ENCODE measurements at regions not wholly inside any gene's neighbourhood (a gene's known extent, or its start where the extent isn't known, plus 50 kb on each side); places are given as distances from the start of the nearest gene placed in this dataset.
"Not testable (repeated sequence)": the region's sequence is repeated elsewhere in the genome, so short reads cannot be mapped to it uniquely, and the experiment has no call there.

- TF ChIP-seq, protein P1, sequence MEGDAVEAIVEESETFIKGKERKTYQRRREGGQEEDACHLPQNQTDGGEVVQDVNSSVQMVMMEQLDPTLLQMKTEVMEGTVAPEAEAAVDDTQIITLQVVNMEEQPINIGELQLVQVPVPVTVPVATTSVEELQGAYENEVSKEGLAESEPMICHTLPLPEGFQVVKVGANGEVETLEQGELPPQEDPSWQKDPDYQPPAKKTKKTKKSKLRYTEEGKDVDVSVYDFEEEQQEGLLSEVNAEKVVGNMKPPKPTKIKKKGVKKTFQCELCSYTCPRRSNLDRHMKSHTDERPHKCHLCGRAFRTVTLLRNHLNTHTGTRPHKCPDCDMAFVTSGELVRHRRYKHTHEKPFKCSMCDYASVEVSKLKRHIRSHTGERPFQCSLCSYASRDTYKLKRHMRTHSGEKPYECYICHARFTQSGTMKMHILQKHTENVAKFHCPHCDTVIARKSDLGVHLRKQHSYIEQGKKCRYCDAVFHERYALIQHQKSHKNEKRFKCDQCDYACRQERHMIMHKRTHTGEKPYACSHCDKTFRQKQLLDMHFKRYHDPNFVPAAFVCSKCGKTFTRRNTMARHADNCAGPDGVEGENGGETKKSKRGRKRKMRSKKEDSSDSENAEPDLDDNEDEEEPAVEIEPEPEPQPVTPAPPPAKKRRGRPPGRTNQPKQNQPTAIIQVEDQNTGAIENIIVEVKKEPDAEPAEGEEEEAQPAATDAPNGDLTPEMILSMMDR (IDR thresholded peaks at IDR 0.05), result no peak
- H3K36me3 ChIP-seq (ENCODE audit: control insufficient read depth, insufficient read depth, low read length), result no peaks in the 10 kb centered on the region
- H3K79me2 ChIP-seq, result no peaks in the 10 kb centered on the region
- H2AFZ ChIP-seq, result no peak overlapping the region
- H3K9ac ChIP-seq, result no peak overlapping the region
- no peaks in the 10 kb centered on the region for H3K9me3 ChIP-seq (ENCODE audit: control insufficient read depth, low read length)
- no peak overlapping the region for H3K4me3 ChIP-seq (ENCODE audit: low read depth, low read length)
- no peak overlapping the region for H3K4me2 ChIP-seq (ENCODE audit: low read length)
- no peaks in the 10 kb centered on the region for H3K27me3 ChIP-seq (ENCODE audit: control insufficient read depth, insufficient read depth, low read length)
- H3K27ac ChIP-seq, result no peak overlapping the region
- no peaks in the 10 kb centered on the region for H3K4me1 ChIP-seq
Measured at GRCh38 chr4:138627096-138627495, 384.9 kb upstream of the SLC7A11 start.

GRCh38 chr4:138622362-138622761 is 380.2 kb upstream of the SLC7A11 start:
- H3K4me2 ChIP-seq (ENCODE audit: low read length); H2AFZ ChIP-seq; H3K27me3 ChIP-seq (ENCODE audit: control insufficient read depth, insufficient read depth, low read length); H3K4me1 ChIP-seq; H3K4me3 ChIP-seq (ENCODE audit: low read depth, low read length); H3K36me3 ChIP-seq (ENCODE audit: control insufficient read depth, insufficient read depth, low read length); H3K79me2 ChIP-seq; H3K9me3 ChIP-seq (ENCODE audit: control insufficient read depth, low read length); H3K27ac ChIP-seq; H3K9ac ChIP-seq: not testable (repeated sequence)

DNA sequence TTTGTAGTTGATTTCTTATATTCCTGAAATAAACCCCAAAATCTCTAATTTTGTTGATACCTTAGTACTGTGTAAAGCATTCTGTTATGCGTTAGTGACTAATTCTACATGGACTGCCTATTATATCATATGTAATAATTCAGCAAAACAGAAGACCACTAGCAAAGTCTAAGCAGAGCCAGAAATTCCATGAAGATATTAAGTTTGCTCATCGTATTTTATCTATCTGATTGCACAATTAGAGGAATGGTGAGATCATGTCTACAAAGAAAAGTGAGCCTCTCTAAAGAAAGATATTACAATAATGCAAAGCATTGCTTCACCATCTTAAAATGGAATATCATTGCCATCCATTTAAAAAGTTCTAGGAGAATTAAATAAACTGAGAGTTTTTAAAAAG is 374.6 kb upstream of the SLC7A11 start:
- H3K4me1 ChIP-seq, result no peaks in the 10 kb centered on the region
- H3K27me3 ChIP-seq (ENCODE audit: control insufficient read depth, insufficient read depth, low read length), result no peaks in the 10 kb centered on the region
- H3K9ac ChIP-seq, result no peak overlapping the region
- no peak overlapping the region for H3K4me3 ChIP-seq (ENCODE audit: low read depth, low read length)
- H3K79me2 ChIP-seq, result no peaks in the 10 kb centered on the region
- no peak overlapping the region for H3K4me2 ChIP-seq (ENCODE audit: low read length)
- H3K27ac ChIP-seq, result no peak overlapping the region
- no peaks in the 10 kb centered on the region for H3K36me3 ChIP-seq (ENCODE audit: control insufficient read depth, insufficient read depth, low read length)
- TF ChIP-seq, protein P1 (IDR thresholded peaks at IDR 0.05), result no peak
- no peak overlapping the region for H2AFZ ChIP-seq
- H3K9me3 ChIP-seq (ENCODE audit: control insufficient read depth, low read length), result no peaks in the 10 kb centered on the region

DNA sequence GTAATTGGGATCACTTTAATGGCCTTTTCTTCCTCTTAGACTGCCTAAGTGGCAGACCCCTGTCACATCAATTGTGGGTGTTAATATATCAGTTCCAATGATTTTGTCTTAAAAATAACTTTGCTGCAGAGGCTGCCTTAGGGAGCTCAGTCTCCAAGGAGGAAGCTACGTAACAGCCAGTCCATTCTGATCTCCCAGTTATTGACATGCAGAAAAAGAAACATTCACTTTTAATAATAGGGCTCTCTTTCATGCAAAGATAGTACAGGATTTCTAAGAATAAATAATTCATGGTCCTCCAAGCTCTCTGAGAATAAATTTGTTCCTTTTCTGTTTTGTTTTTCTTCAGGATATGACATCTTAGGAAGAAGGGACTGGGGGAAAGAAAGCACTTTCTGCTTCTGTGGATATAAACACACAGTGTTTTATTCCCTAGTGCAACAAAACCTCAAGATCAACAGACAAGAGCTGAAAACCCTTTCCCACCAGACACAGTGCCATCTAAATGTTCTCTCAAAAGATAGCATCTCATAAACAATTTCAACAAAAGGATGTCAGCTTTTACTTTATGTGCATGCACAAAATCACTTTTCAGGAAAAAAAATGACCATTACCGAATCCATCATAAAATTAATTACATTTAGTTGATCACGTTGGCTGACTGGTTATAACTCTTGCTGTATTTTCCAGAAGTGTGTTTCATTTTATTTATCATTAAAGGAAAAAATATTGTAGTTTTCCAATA is 372.4 kb upstream of the SLC7A11 start:
- TF ChIP-seq, protein P1 (IDR thresholded peaks at IDR 0.05), result no peak

DNA sequence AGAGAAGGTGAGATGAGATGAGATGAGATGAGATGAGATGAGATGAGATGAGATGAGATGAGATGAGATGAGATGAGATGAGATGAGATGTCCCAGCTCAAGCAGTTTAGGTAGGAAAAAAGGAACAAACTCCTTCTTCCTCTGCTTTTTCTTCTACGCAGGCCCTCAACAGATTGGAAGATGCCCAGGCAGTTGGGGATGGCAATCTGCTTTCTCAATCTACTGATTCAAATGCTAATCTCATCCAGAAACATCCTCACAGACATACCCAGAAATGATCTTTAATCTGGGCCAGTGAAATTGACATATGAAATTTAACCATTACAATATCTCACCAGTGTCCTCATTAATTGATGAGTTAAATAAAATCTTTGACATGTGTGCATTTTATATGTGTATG is 370.3 kb upstream of the SLC7A11 start:
- Histone ChIP-seq H3K4me3 (ENCODE audit: low read depth, low read length) (no peak overlapping the region), H3K27me3 (ENCODE audit: control insufficient read depth, insufficient read depth, low read length) (no peaks in the 10 kb centered on the region), H3K9me3 (ENCODE audit: control insufficient read depth, low read length) (no peaks in the 10 kb centered on the region), H3K4me2 (ENCODE audit: low read length) (no peak overlapping the region), H3K79me2 (no peaks in the 10 kb centered on the region), H2AFZ (no peak overlapping the region), H3K27ac (no peak overlapping the region), H3K9ac (no peak overlapping the region), H3K4me1 (no peaks in the 10 kb centered on the region), H3K36me3 (ENCODE audit: control insufficient read depth, insufficient read depth, low read length) (no peaks in the 10 kb centered on the region)
- TF ChIP-seq, protein P1 (IDR thresholded peaks at IDR 0.05), result no peak

More for the DNA sequence above, 372.4 kb upstream of the SLC7A11 start:
- Histone ChIP-seq H3K4me1 (no peaks in the 10 kb centered on the region), H3K9ac (no peak overlapping the region), H3K4me2 (ENCODE audit: low read length) (no peak overlapping the region), H3K9me3 (ENCODE audit: control insufficient read depth, low read length) (no peaks in the 10 kb centered on the region), H3K4me3 (ENCODE audit: low read depth, low read length) (no peak overlapping the region), H3K27ac (no peak overlapping the region), H3K27me3 (ENCODE audit: control insufficient read depth, insufficient read depth, low read length) (no peaks in the 10 kb centered on the region), H3K36me3 (ENCODE audit: control insufficient read depth, insufficient read depth, low read length) (no peaks in the 10 kb centered on the region), H2AFZ (no peak overlapping the region), H3K79me2 (no peaks in the 10 kb centered on the region)

All from parathyroid adenoma (tissue), 2 donors.